Liver (tissue), 8 donors: ENCODE measurements at regions not wholly inside any gene's neighbourhood (a gene's known extent, or its start where the extent isn't known, plus 50 kb on each side); places are given as distances from the start of the nearest gene placed in this dataset.

Experiments used
- DNase-seq: peaks from one replicate; pipeline ENCODE4 v3.0.0-alpha.2; 2017; ENCODE audit warnings: low spot score
- H3K27ac ChIP-seq, 2 donors: one replicate each; pipeline ENCODE4 v1.7.0; 2013; ENCODE audit warnings: inconsistent platforms in 2 of 2, low read length in 2 of 2, control low read depth in 1 of 2, low read depth in 1 of 2, mild to moderate bottlenecking in 1 of 2
- H3K27me3 ChIP-seq, 4 donors: one replicate each; pipeline versions ENCODE4 v1.6.1 to v1.7.0; 2013; ENCODE audit warnings: low read length in 3 of 4, inconsistent platforms in 1 of 4, mild to moderate bottlenecking in 1 of 4, moderate library complexity in 1 of 4; ENCODE audit not compliant: control insufficient read depth in 4 of 4, insufficient read depth in 4 of 4
- H3K36me3 ChIP-seq, 4 donors: one replicate each; pipeline versions ENCODE4 v1.6.1 to v1.7.0; 2013; ENCODE audit warnings: low read length in 3 of 4, mild to moderate bottlenecking in 3 of 4, low read depth in 1 of 4, moderate library complexity in 1 of 4; ENCODE audit not compliant: control insufficient read depth in 4 of 4, insufficient read depth in 3 of 4
- H3K4me1 ChIP-seq, 4 donors: one replicate each; pipeline versions ENCODE4 v1.6.1 to v1.7.0; 2013; ENCODE audit warnings: low read length in 3 of 4, mild to moderate bottlenecking in 3 of 4, moderate library complexity in 1 of 4; ENCODE audit not compliant: control insufficient read depth in 4 of 4, insufficient read depth in 4 of 4
- H3K4me3 ChIP-seq, 3 donors: one replicate each; pipeline versions ENCODE4 v1.6.1 to v1.7.0; 2013; ENCODE audit warnings: low read length in 3 of 3, control low read depth in 1 of 3, low read depth in 1 of 3, mild to moderate bottlenecking in 1 of 3
- H3K9ac ChIP-seq, 2 donors: one replicate each; pipeline ENCODE4 v1.7.0; 2013; ENCODE audit warnings: low read length in 2 of 2, mild to moderate bottlenecking in 2 of 2, moderate library complexity in 2 of 2, control low read depth in 1 of 2, low read depth in 1 of 2
- H3K9me3 ChIP-seq, 4 donors: one replicate each; pipeline versions ENCODE4 v1.6.1 to v1.7.0; 2013; ENCODE audit warnings: low read length in 3 of 4; ENCODE audit not compliant: control insufficient read depth in 4 of 4
- EGR1 ChIP-seq, 2 donors: IDR thresholded peaks; 2 replicates each; pipeline ENCODE4 v1.6.1; 2016 to 2018; ENCODE audit warnings: antibody characterized with exemption in 2 of 2, low read depth in 2 of 2
- FOXA1 ChIP-seq: IDR thresholded peaks from 2 replicates; pipeline ENCODE4 v1.6.1; 2016; ENCODE audit warnings: antibody characterized with exemption
- FOXA2 ChIP-seq: IDR thresholded peaks from 2 replicates; pipeline ENCODE4 v1.6.1; 2016; ENCODE audit warnings: antibody characterized with exemption
- GABPA ChIP-seq, 2 donors: IDR thresholded peaks in 1 of 2; conservative IDR thresholded peaks in 1 of 2; 2 replicates each; pipeline ENCODE4 v1.6.1; 2016; ENCODE audit warnings: antibody characterized with exemption in 2 of 2, mild to moderate bottlenecking in 1 of 2, moderate library complexity in 1 of 2
- HNF4A ChIP-seq, 2 donors: conservative IDR thresholded peaks; 2 replicates each; pipeline ENCODE4 v1.6.1; 2016; ENCODE audit warnings: antibody characterized with exemption in 2 of 2, mild to moderate bottlenecking in 2 of 2
- HNF4G ChIP-seq: IDR thresholded peaks from 2 replicates; pipeline ENCODE4 v1.6.1; 2016; ENCODE audit warnings: antibody characterized with exemption
- JUND ChIP-seq, 2 donors: IDR thresholded peaks; 2 replicates each; pipeline ENCODE4 v1.6.1; 2016; ENCODE audit warnings: antibody characterized with exemption in 2 of 2
- NR2F2 ChIP-seq: IDR thresholded peaks from 2 replicates; pipeline ENCODE4 v1.6.1; 2016; ENCODE audit warnings: antibody characterized with exemption
- RAD21 ChIP-seq, 2 donors: IDR thresholded peaks; 2 replicates each; pipeline ENCODE4 v1.6.1; 2016; ENCODE audit warnings: antibody characterized with exemption in 2 of 2, mild to moderate bottlenecking in 2 of 2
- RXRA ChIP-seq, 2 donors: IDR thresholded peaks; 2 replicates each; pipeline ENCODE4 v1.6.1; 2017 to 2018; ENCODE audit warnings: antibody characterized with exemption in 2 of 2, mild to moderate bottlenecking in 1 of 2
- SP1 ChIP-seq: IDR thresholded peaks from 2 replicates; pipeline ENCODE4 v1.6.1; 2018; ENCODE audit warnings: antibody characterized with exemption, mild to moderate bottlenecking
- TAF1 ChIP-seq: conservative IDR thresholded peaks from 2 replicates; pipeline ENCODE4 v1.6.1; 2016; ENCODE audit warnings: antibody characterized with exemption, mild to moderate bottlenecking
- YY1 ChIP-seq: IDR thresholded peaks from 2 replicates; pipeline ENCODE4 v1.6.1; 2016; ENCODE audit warnings: antibody characterized with exemption, mild to moderate bottlenecking
- WGBS: extraction: QIAGEN DNeasy Blood & Tissue Kit; methylation state at CpG from one replicate; pipeline ENCODE4 v1.1.7; 2013; 5-methylcytosine and 5-hydroxymethylcytosine counted together
- TF ChIP-seq, protein P1 (sequence below): IDR thresholded peaks from 2 replicates; pipeline ENCODE4 v1.6.1; 2016; ENCODE audit warnings: antibody characterized with exemption, mild to moderate bottlenecking
- TF ChIP-seq, protein P2 (sequence below): IDR thresholded peaks from 2 replicates; pipeline ENCODE4 v1.6.1; 2016; ENCODE audit warnings: antibody characterized with exemption
- TF ChIP-seq, protein P3 (sequence below): IDR thresholded peaks from 2 replicates; pipeline ENCODE4 v1.6.1; 2016; ENCODE audit warnings: antibody characterized with exemption
- TF ChIP-seq, protein P4 (sequence below): IDR thresholded peaks from 2 replicates; pipeline ENCODE4 v1.6.1; 2016; ENCODE audit warnings: antibody characterized with exemption
- TF ChIP-seq, protein P5 (sequence below): fragments of 150-350 bp; IDR thresholded peaks from 2 replicates; pipeline ENCODE4 v1.5.1; 2017; ENCODE audit warnings: improper control_type of control experiment, low read depth, low read length; ENCODE audit not compliant: missing input control
- donor health status: healthy.
- donor health status: healthy.
- donor health status: healthy.
- donor health status: healthy.
- donor health status: healthy.

DNA sequence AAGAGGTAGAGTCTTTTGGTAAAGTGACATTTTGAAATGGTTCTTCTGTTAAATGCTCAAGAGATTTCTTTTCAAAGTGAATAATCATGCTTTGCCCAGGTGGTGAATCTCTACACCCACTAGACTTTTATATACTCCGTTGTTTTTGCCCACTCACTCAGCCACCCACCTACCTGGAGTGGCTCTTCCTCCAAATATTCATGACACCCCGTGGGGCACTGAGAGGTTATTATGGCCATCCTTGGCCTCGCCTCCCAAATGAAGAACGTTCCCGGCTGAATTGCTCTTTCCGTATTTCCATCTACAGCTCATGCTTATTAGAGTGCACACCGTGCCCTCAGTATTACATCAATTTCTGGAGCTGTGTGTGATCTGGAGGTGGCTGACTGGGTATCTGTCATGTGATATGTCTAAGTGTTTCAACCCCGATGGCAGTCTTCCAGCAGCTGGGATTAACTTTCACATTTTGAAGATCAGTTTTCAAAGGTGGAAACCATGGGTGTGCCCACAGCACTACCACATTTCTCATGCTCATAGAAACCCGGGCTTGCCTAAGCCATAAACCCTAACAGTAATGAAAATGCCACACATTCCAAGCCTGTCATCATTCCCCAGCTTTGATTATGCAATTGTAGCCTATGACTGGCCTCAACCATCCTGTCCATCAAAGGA lies 406.6 kb upstream of the MMADHC start:
- H3K9ac ChIP-seq = no peak overlapping the region
- H3K9me3 ChIP-seq = no peaks in the 10 kb centered on the region
- DNase-seq = no peak
- no peaks in the 10 kb centered on the region for H3K36me3 ChIP-seq
- no peaks in the 10 kb centered on the region for H3K27me3 ChIP-seq
- 78% methylated on average over 9 of the region's 9 CpGs for WGBS
- H3K27ac ChIP-seq = no peak overlapping the region
- H3K4me3 ChIP-seq = no peak overlapping the region
- TF ChIP-seq YY1 (no peak), GABPA (IDR thresholded peaks at IDR 0.05 in 1 of 2, conservative IDR thresholded peaks at IDR 0.05 in 1 of 2) (no peak), HNF4A (conservative IDR thresholded peaks at IDR 0.05) (no peak), TAF1 (no peak), HNF4G (no peak), RXRA (IDR thresholded peaks at IDR 0.05) (no peak), FOXA2 (no peak), EGR1 (IDR thresholded peaks at IDR 0.05; ENCODE audit: low read depth in 2 of 2) (no peak), RAD21 (IDR thresholded peaks at IDR 0.05) (no peak), FOXA1 (no peak), JUND (IDR thresholded peaks at IDR 0.05) (no peak), SP1 (no peak), NR2F2 (no peak)
- TF ChIP-seq, protein P1, sequence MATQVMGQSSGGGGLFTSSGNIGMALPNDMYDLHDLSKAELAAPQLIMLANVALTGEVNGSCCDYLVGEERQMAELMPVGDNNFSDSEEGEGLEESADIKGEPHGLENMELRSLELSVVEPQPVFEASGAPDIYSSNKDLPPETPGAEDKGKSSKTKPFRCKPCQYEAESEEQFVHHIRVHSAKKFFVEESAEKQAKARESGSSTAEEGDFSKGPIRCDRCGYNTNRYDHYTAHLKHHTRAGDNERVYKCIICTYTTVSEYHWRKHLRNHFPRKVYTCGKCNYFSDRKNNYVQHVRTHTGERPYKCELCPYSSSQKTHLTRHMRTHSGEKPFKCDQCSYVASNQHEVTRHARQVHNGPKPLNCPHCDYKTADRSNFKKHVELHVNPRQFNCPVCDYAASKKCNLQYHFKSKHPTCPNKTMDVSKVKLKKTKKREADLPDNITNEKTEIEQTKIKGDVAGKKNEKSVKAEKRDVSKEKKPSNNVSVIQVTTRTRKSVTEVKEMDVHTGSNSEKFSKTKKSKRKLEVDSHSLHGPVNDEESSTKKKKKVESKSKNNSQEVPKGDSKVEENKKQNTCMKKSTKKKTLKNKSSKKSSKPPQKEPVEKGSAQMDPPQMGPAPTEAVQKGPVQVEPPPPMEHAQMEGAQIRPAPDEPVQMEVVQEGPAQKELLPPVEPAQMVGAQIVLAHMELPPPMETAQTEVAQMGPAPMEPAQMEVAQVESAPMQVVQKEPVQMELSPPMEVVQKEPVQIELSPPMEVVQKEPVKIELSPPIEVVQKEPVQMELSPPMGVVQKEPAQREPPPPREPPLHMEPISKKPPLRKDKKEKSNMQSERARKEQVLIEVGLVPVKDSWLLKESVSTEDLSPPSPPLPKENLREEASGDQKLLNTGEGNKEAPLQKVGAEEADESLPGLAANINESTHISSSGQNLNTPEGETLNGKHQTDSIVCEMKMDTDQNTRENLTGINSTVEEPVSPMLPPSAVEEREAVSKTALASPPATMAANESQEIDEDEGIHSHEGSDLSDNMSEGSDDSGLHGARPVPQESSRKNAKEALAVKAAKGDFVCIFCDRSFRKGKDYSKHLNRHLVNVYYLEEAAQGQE = no peak
- TF ChIP-seq, protein P2, sequence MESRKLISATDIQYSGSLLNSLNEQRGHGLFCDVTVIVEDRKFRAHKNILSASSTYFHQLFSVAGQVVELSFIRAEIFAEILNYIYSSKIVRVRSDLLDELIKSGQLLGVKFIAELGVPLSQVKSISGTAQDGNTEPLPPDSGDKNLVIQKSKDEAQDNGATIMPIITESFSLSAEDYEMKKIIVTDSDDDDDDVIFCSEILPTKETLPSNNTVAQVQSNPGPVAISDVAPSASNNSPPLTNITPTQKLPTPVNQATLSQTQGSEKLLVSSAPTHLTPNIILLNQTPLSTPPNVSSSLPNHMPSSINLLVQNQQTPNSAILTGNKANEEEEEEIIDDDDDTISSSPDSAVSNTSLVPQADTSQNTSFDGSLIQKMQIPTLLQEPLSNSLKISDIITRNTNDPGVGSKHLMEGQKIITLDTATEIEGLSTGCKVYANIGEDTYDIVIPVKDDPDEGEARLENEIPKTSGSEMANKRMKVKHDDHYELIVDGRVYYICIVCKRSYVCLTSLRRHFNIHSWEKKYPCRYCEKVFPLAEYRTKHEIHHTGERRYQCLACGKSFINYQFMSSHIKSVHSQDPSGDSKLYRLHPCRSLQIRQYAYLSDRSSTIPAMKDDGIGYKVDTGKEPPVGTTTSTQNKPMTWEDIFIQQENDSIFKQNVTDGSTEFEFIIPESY = no peak
- TF ChIP-seq, protein P3, sequence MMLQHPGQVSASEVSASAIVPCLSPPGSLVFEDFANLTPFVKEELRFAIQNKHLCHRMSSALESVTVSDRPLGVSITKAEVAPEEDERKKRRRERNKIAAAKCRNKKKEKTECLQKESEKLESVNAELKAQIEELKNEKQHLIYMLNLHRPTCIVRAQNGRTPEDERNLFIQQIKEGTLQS = no peak
- TF ChIP-seq, protein P4, sequence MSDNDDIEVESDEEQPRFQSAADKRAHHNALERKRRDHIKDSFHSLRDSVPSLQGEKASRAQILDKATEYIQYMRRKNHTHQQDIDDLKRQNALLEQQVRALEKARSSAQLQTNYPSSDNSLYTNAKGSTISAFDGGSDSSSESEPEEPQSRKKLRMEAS = no peak
- TF ChIP-seq, protein P5, sequence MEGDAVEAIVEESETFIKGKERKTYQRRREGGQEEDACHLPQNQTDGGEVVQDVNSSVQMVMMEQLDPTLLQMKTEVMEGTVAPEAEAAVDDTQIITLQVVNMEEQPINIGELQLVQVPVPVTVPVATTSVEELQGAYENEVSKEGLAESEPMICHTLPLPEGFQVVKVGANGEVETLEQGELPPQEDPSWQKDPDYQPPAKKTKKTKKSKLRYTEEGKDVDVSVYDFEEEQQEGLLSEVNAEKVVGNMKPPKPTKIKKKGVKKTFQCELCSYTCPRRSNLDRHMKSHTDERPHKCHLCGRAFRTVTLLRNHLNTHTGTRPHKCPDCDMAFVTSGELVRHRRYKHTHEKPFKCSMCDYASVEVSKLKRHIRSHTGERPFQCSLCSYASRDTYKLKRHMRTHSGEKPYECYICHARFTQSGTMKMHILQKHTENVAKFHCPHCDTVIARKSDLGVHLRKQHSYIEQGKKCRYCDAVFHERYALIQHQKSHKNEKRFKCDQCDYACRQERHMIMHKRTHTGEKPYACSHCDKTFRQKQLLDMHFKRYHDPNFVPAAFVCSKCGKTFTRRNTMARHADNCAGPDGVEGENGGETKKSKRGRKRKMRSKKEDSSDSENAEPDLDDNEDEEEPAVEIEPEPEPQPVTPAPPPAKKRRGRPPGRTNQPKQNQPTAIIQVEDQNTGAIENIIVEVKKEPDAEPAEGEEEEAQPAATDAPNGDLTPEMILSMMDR = no peak
- peaks cover 2 to 21% (median 5%) of the 10 kb centered on the region in 4 donors for H3K4me1 ChIP-seq
